ENCODE measurements at regions not wholly inside any gene's neighbourhood (a gene's known extent, or its start where the extent isn't known, plus 50 kb on each side); places are given as distances from the start of the nearest gene placed in this dataset.
"Not testable (repeated sequence)": the region's sequence is repeated elsewhere in the genome, so short reads cannot be mapped to it uniquely, and the experiment has no call there.

DNA sequence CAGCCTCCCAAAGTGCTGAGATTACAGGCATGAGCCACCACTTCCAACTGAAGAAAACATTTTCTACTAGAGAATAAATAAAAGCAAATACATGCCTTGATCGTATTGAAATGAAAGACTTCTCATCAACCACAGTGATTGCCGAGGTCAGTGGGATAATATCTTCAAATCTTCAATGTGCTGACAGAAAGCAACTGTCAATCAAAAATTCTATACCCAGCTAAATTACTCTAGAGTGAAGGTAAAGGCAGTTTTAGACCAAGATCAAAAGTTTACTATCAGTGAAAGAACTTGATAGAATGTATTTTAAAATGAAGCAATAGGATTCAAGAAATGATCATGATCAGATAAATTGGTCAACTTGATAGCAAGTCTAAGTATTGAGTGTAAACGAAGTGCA lies 130.6 kb downstream of the BRD1 start:
- no peak for DNase-seq (ENCODE audit: low spot score)

DNA sequence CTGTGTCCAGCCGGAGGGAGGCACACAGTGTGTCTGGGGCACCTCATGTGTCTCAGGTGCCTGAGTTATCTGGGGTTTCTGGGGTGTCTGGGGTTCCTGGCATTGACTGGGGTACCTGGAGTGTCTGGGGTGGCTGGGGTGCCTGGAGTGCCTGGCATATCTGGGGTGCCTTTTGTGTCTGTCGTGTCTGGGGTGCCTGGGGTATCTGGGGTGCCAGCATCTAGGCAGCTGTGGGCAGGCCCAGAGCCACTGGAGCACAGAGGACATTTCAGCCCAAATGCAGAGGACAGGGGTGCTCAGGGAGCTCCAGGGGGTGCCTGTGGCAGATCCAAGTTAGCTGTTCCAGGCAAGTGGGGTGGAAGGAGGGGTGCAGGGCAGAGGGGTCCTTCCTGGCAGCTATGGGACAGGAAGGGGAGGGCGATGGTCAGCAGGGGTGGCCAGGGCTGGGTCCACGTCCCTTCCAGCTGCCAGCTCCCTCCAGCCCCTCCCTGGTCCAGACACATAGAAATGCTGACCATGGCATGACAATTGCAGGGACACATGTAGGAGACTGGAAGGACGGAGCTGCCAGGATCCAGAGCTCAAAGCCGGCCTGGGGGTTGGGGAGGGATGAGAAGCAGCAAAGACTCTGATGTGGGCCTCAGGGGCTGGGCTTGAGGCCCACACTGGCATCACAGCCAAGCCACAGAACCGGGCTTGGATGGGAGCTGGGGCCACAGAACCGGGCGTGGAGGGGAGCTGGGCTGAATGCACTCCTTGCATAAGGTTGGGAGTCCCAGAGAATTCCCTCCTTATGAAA lies 133.0 kb downstream of the BRD1 start:
- no peak for DNase-seq (ENCODE audit: low spot score)

DNA sequence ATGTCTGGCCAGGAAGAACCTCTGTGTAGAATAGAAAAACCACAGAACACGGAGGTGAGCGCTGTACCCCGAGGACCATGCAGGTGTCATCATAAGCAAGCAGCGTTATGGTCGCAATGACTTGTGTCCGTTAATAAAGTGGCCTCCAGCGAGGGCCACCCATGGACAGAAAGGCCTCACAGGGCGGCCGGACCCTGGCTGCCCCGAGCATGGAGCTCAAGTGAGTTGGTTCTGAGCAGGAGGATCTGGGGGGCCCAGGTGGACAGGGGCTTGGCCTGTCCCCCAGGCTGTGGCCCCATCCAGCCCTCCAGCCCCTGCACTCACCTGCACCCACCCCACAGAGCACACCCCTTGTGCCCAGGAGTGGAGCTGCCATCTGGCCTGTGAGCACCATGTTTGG lies 133.8 kb downstream of the BRD1 start:
- no peak for DNase-seq (ENCODE audit: low spot score)

DNA sequence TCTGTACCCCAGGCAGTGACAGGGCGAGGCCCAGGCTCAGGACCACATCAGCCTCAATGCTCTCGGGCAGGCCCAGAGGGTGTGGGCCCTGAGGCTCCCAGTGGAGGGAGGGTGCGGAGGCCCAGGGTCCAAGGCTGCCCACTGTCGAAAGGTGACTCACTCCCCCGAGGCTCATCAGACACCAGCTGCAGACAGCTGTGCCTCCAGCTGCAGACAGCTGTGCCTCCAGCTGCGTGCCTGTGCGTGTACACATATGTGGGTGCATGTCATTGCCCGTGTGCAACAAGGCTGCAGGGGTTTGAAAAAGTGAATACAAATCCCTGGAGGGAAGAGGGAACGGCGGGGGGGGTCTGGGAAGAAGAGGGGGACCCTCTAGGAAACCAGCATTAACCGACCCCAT lies 134.3 kb downstream of the BRD1 start:
- no peak for DNase-seq (ENCODE audit: low spot score)

DNA sequence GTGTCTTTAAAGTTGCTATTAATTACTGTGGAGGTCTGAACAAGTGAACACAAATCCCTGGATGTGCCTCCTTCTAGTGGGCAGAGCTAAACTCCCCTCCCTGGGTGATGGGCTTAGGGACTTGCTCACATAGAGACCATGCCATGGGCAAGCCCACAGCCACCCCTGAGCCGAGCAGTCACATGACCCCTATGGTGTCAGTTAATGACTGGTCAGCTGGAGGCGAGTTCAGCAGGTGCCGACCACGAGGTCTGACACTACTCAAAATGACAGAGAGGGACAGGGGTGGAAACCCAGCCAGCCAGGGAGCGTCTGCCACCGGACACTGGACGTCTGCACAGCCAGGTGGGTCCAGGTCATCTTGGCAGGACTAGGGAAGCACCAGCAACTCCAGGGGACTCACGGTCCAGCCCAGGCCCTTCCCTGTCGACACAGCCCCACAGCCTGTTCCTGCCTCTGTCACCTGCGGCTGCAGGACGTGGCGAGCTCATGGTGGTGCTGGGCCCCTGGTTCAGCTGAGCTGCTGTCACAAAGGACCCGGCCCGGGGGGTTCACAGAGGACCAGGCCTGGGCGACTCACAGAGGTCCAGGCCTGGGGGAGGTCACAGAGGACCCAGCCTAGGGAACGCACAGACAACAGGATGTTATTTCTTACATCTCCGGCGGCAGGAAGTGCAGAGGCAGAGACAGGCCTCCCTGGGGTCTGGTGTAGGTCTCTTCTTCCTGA lies 135.0 kb downstream of the BRD1 start:
- no peak for DNase-seq (ENCODE audit: low spot score)

DNA sequence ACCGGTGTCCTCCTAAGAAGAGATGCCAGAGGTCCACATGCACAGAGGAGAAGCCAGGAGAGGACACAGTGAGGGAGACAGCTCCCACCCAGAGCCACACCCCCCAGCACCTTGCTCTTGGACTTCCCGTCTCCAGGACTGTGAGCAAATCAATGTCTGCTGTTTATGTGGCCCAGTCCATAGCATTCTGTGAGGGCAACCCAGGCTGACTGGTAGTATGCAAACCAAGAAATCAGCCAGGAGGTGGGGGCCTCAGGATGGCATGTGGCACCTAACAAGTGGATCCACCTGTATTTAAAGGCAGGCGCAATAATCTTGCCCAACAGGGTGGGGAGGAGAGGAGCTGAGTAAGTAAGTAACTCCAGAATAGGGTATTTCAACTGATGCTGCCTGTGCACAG lies 136.4 kb downstream of the BRD1 start:
- DNase-seq (ENCODE audit: low spot score): no peak

DNA sequence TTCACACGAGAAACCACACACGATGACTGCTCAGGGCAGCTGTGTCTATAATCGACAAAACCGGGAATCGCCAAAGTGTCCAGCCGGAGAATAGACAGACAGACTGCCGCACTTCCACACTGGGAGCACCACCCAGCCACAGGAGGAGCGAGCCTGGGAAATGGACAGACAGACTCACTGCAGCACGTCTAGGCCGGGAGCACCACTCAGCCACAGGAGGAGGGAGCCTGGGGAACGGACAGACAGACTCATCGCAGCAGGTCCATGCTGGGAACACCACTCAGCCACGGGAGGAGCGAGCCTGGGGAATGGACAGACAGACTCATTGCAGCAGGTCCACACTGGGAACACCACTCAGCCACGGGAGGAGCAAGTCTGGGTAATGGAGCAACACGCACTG lies 137.2 kb downstream of the BRD1 start:
- DNase-seq (ENCODE audit: low spot score): no peak

DNA sequence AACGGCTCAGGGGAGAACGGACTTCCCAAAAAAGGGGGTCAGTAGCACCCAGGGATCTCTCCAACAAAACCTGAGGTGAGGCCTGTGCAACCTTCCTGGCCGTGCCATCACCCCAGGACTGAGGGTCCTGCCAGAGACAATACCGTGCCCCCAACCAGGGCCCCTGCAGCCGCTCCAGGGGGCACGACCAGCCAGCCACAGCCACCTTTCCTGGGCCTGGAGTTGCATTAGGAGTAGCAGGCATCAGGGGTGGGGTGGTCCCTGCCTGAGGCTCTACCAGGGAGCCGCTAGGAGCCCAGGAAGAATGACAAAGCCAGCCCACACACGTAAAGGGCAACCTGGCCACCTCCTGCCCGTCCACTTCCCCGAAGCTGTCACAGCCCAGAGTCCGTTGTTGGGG lies 137.8 kb downstream of the BRD1 start:
- no peak for DNase-seq (ENCODE audit: low spot score)

DNA sequence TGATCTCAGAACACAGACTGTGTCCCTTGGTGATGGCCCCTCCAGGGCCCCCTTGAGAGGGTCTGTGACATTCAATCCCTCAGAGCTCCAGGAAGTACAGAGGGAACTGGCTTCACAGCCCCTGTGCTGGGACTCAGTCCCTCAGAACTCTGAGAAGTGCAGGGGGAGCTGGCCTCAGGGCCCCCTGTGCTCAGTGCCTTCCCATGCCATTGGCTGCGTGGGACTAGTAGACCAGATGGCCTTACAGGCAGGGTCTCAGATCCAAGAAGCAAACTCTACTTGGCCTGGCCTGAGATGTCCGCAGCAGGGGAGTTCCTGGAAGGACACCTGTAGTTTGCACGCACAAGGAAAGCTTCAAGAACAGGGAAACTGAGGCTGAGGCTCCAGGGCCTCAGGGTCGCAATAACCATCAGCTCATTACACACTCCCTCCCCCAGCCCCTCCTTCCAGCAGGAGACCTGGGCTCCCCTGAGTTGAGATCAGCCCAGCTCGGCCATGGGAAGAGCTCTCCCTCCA lies 138.4 kb downstream of the BRD1 start:
- no peak for DNase-seq (ENCODE audit: low spot score)

DNA sequence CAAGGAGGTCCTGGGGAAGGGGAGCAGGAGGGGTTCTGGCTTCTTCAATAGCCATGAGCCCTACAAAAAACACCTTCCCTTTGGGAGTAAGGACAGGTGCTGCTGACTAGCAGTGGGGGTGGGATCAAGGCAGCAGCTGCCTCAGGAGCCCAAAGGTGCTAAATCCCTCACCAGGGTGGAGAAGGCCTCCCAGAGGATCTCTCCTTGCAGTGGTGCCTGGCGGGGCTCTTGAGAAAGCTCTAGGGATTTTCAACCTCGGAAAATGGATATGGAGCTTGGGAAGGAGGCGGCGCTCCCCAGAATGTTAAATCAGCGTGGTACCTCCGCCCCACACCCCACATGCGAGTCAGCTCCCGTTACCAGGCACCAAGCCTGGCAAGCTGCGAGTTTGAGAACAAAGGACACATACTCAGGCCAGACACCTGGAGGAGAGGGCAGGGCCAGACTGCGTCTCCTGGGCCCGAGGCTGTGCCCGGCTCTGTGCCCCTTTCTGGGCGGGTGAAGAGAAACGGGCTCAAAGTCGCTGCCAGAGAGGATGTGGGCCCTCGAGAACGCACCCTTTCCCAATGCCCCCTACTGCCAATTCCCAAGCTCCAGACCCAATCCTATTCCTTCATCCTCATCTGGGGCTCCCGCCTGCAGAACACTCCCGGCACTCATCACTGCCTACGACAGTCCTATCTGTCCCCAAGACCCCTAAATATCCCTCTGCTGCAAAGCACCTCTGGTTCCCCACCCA lies 139.0 kb downstream of the BRD1 start:
- DNase-seq (ENCODE audit: low spot score): no peak

DNA sequence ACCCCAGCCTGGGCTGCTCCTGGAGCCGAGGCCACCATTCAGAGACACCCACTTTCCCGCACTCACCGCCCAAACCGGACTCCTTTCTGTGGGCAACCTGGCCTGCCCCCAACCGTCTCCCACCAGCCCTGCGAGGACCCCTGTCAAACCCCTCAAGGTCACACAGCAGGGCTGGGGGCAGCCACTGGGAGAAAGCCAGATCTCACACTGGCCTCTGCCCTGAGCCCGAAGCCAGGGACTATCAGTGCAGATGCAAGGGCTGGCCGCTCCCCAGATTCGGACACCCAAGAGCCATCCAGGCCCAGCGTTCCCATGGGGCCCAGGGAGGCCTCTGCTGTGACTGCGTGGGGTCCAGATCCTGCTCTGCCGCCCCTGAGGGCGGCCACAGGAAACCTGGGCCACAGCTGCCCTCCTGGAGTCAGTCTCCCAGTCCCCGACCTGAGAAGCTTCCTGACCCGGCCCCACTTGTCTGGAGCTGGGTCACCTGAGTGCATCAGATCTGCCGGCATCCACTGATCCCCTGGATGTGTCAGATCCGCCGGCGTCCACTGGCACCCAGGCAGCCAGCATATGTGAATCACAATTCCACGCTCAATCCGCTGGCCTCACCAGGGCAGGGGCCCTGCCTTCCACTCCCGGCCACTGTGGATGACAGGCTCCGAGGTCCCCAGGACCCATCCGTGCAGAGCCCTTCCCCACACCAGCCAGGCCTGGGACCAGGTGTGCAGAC lies 139.7 kb downstream of the BRD1 start:
- no peak for DNase-seq (ENCODE audit: low spot score)

DNA sequence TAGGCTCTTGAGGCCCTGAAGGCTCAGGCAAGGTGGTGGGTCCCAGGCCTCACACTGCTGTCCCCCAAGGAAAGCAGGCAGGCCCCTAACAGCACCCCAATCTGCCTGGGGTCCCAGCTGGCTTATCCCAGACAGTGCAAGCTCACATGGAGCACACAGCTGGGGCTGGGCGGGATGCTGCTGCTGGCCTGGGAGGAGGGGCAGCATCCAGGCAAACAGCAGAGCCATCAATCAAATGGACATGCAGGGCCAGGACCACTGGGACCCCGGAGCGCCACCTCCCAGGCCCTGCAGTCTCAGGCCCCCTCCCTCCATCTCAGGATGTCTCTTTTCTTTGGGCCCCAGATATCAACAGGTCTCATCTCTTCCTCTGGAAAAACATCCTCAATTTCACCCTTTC lies 140.3 kb downstream of the BRD1 start:
- DNase-seq (ENCODE audit: low spot score): no peak

DNA sequence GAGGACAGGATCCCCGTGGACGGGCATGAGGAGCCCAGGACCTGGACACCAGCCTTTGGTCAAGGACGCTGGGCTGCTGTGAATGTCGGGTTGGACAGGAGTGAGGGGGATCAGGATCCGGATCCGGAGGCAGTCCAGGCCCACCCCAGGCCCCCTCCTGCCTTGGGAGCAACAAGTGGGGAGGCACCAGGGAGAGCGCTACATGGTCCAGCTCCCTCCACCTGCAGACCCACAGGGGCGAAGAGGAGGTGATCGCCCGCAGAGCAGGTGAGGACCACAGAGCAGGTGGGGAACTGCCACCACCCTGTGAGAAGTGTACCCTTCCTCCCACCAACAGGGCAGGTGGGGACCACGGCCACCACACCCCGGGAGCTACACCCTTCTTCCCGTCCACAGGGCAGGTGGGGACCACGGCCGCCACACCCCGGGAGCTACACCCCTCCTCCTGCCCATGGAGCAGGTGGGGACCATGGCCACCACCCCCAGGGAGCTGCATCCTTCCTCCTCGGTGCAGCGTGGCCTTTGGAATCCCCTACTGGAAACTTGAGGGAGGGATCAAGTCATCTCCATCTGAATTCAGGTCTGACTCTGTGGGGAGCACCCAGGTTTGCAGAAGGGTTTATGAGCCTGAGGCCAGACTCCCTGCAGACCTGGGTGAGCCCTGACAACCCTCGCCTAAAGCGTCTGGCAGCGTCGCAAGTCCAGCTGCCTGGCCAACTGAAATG lies 141.0 kb downstream of the BRD1 start:
- no peak for DNase-seq (ENCODE audit: low spot score)

DNA sequence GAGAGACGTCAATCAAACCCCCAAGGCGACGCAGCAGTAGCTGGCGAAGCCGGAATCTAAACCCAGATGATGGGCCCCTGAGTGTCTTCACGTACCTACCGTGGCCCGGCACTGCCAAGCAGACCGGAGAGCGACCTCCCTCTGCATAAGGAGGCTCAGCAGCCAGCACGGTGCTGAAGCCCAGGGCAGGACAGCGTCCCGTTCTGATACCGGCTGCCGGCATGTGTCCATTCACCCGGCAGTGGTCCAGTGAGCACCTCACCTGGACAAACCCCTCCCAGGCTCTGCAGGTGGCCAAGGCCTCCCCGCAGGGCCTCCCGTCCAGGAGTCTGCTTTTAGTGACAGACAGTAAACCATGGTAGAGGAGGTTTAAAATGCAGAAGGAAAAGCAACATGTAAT lies 142.0 kb downstream of the BRD1 start:
- no peak for DNase-seq (ENCODE audit: low spot score)

DNA sequence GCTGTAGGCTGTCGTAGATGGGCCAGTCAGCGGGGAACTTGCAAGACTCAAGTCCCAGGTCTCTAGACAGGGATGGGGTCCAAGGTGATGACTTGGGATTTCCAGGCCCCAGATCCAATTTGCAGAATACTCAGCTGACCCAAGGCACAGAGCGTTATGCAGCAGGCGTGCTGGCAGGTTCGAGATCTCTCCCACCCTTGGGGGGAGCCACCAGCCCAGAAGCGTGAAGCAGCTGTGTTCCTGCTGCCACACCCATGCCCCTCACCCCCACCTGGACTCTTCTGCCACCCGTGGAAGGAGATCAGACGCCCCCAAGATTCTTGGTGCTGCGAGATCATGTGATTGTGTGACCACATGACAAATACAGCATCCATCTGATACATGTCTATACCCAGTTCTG lies 142.6 kb downstream of the BRD1 start:
- DNase-seq (ENCODE audit: low spot score): no peak

DNA sequence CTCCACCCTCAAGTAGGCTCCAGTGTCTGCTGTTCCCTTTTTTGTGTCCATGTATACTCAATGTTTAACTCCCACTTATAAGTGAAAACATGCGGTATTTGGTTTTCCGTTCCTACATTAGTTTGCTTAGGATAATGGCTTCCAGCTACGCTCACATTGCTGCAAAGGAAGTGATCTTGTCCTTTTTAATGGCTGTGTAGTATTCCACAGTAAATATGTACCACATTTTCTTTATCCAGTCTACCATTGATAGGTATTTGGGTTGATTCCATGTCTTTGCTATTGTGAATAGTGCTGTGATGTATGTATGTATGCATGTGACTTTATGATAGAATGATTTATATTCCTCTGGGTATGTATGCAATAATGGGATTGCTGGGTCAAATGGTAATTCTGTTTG lies 144.6 kb downstream of the BRD1 start:
- no peak for DNase-seq (ENCODE audit: low spot score)

DNA sequence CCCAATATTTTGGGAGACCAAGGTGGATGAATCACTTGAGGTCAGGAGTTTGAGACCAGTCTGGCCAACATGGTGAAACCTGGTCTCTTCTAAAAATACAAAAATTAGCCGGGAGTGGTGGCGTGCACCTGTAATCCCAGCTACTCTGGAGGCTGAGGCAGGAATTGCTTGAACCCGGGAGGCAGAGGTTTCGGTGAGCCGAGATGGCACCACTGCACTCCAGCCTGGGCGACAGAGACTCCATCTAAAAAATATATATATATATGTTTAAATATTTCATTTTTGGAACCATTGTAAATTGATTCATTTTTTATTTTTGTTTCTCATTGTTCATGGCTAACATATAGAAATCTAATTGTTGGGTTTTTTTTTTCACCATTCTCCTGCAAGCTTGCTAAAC lies 146.9 kb downstream of the BRD1 start:
- DNase-seq (ENCODE audit: low spot score): not testable (repeated sequence)

DNA sequence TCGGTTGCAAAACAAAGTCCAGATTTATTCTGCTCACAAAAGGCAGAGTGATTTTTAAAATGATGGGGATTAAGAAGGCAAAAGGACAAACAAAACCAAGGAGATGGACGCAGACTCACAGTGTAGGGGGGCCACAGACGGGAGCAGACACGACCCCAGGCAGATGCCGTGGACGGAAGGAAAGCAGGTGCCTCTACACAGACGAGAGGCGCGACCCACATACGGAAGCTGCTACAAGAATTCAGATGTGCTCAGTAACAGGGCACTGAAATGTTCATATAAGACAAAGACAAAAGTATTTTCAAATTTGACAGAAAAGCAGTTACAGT lies 148.9 kb downstream of the BRD1 start:
- no peak for DNase-seq (ENCODE audit: low spot score)

DNA sequence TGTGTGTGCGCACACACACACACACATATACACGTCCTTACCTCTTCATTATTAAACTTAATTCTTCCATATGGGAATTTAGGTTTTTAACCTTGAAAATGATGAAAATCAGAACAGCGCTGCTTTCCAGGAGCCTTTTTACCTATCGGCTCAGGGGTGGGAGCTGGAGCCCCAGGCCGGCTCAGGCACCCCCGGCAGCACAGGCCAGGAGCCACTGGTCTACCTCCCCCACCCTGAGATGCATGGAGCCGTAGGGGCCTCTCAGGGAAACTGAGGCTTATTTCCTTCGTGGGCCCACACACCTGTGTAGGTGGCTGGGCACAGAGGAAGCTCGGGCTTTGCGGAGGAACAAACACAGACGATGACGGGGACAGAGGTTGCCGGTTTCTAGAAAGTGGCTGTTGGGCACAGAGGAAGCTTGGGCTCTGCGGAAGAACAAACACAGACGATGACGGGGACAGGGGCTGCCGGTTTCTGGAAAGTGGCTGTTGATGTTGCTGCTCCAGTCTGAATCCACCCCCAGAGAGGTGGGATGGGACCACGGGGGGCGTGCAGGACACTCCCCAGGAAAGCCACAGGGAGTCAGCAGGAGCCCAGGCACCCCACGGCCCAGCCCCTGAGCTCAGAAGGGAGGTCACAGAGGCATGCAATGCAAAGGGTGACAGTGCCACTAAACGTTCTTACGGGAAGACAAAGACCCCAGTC lies 149.4 kb downstream of the BRD1 start:
- DNase-seq (ENCODE audit: low spot score): no peak

DNA sequence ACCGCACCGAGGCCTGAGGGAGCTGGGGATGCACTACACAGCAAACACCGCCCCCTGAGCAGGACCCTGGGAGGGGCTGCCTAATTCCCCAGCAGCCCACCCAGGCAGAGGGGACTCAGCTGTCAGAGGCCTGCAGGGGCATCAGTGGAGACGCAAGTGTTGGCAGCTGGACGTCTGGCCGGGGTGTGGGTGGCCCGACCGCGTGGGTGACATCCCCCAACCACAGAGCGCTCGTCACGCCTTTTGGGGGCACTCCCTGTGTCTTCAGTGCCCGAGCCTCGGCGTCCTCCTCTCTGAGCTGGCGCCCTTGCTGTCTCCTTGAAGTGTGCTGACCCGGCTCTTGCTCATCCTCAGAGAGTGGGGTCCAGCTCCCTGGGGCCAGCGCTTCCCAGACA lies 150.2 kb downstream of the BRD1 start:
- DNase-seq (ENCODE audit: low spot score): no peak

Data from putamen (tissue), 1 donor.